ENCODE measurements at regions not wholly inside any gene's neighbourhood (a gene's known extent, or its start where the extent isn't known, plus 50 kb on each side); places are given as distances from the start of the nearest gene placed in this dataset.

DNA sequence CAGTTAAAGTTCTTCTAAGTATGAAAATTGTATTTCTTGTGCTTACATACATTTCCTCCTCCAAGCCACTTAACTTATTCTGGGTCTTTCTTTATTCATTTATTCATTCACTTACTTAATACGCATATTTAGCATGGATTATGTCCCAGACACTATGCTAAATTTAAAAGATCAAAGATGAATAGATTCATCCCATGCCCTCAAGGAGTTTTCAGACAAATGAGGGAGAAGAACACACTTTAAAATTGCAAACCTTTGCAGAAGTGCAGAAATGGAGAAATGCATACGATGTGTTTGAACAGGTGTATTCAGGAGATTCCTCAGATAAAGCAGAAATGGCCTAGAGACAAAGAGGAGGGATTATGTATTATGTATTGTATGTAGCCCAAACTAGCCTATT is 298.7 kb upstream of the SOX11 start:
- TF ChIP-seq, protein P1, sequence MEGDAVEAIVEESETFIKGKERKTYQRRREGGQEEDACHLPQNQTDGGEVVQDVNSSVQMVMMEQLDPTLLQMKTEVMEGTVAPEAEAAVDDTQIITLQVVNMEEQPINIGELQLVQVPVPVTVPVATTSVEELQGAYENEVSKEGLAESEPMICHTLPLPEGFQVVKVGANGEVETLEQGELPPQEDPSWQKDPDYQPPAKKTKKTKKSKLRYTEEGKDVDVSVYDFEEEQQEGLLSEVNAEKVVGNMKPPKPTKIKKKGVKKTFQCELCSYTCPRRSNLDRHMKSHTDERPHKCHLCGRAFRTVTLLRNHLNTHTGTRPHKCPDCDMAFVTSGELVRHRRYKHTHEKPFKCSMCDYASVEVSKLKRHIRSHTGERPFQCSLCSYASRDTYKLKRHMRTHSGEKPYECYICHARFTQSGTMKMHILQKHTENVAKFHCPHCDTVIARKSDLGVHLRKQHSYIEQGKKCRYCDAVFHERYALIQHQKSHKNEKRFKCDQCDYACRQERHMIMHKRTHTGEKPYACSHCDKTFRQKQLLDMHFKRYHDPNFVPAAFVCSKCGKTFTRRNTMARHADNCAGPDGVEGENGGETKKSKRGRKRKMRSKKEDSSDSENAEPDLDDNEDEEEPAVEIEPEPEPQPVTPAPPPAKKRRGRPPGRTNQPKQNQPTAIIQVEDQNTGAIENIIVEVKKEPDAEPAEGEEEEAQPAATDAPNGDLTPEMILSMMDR (IDR thresholded peaks at IDR 0.05) = no peak
- no peak for TF ChIP-seq ZFX (IDR thresholded peaks at IDR 0.05; ENCODE audit: borderline replicate concordance)
- H3K27ac ChIP-seq = no peak overlapping the region

DNA sequence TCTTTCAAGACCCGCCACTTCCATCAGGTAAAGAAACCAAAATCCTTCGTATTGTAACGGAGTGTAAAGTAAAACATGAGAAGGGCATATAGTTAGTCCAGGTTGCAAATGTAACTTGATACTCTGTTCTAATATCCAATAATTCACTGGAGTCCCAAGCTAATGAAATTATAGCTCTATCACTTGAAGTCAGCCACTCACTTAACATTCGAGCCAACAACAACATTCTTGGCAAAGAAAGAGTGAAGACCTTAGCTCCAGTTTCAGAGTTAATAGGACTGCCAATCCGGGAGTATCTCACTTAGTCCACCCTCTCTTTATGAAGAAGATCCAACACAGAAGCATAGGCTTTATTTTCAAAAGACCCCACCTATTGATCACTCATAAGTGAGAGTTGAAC is 298.0 kb upstream of the SOX11 start:
- no peak overlapping the region for H3K27ac ChIP-seq
- TF ChIP-seq ZFX (IDR thresholded peaks at IDR 0.05; ENCODE audit: borderline replicate concordance) = no peak
- TF ChIP-seq, protein P1 (IDR thresholded peaks at IDR 0.05) = no peak

DNA sequence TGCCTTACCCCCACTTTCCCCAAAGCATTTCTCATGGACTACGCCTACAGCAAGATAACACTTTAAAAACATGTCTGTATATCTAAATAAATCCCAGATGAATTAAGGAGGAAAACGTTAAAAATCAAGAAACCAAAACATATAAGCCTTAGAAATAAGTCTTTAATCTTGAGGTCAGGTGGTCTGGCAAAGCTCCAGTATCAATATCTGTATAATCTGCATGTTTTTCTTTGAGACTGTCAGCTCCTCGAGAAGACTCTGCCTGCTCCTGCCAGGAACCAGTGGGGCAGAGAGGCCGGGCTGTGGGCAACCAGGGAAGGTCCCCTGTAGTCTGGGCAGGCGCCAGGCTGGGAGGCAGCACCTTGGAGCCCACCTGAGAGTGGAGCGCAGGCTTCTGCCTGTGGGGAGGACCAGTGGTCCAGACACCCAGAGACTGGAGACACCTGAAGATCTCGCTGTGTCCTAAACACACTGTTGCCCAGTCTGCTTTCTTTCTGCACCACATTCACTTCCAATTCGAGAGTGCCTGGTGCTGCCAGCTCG is 291.0 kb upstream of the SOX11 start:
- TF ChIP-seq, protein P1 (IDR thresholded peaks at IDR 0.05) = no peak
- no peak for TF ChIP-seq ZFX (IDR thresholded peaks at IDR 0.05; ENCODE audit: borderline replicate concordance)
- no peak overlapping the region for H3K27ac ChIP-seq

DNA sequence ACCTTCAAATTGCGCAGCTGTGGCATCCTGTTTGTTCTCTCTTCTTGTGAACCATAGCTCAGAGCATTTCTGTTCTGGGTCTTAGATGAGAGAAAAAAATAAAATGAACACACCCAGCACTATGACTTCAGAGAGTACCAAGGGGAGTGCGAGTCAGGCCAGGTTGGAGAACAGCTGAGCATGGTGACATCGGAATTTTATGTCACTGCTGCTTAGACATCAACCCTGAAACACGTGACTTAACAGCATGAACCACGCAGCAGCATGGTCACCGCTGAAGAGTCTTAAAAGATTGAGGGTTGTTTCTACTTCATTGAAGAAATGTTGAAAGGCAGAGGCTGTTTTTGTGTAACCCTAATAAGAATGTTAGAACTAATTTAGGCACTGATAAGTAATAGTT is 288.8 kb upstream of the SOX11 start:
- TF ChIP-seq ZFX (IDR thresholded peaks at IDR 0.05; ENCODE audit: borderline replicate concordance) = no peak
- TF ChIP-seq, protein P1 (IDR thresholded peaks at IDR 0.05) = no peak
- H3K27ac ChIP-seq = no peak overlapping the region

DNA sequence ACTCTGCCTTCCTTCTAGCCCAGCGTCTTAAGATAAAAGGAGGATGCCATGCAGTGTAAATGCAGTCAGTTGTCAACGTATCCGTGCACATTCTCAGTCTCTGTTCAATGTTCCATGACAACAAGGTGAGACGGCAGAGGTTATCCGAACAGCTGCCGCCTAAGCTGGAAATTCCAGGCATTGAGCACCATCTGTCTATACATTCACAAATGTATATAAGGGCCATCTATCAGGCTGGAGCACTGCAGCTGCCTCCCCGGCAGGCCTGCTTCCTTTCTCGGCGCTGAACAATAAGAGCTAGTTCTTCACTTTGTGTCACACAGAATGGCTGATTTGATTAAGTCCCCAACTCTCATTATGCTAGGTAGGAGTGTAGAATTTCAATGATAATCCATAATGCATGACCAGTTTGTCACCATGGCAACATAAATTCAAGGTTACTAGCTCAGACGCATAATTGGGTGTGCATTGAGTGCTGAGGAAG is 282.2 kb upstream of the SOX11 start:
- no peak for TF ChIP-seq ZFX (IDR thresholded peaks at IDR 0.05; ENCODE audit: borderline replicate concordance)
- TF ChIP-seq, protein P1 (IDR thresholded peaks at IDR 0.05) = no peak
- no peak overlapping the region for H3K27ac ChIP-seq

DNA sequence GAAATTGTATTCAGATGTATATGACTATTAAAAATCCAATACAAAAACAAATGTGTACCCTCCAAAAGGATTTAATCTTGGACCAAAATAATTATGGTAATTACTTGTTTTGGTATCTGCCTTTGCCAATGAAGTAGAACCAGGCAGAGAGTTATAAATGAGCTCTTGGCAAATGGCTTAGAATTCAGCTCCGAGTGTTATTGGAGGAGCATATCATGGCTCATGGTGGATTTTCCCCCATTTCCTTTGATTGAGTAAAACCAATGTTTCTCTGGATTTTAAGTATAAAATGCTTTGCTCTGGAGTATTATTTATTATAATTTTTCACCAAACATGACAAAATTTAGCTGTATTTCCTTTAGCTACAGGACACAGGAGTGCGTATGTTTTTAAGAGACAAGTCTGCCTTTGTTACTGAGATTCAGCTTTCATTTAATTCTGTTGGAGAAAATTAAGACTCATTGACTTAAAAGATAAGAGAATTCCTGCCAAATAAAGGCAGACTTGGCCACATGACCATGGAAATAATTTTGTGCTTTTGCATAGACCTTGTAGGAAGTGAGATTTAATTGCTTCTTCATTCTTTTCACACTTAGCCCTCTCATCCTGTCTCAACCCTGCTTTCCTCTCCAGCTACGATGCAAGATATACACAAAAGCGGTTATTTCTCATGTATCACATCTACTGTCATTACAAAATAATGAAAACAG is 281.0 kb upstream of the SOX11 start:
- H3K27ac ChIP-seq = no peak overlapping the region
- TF ChIP-seq ZFX (IDR thresholded peaks at IDR 0.05; ENCODE audit: borderline replicate concordance) = no peak
- TF ChIP-seq, protein P1 (IDR thresholded peaks at IDR 0.05) = no peak

DNA sequence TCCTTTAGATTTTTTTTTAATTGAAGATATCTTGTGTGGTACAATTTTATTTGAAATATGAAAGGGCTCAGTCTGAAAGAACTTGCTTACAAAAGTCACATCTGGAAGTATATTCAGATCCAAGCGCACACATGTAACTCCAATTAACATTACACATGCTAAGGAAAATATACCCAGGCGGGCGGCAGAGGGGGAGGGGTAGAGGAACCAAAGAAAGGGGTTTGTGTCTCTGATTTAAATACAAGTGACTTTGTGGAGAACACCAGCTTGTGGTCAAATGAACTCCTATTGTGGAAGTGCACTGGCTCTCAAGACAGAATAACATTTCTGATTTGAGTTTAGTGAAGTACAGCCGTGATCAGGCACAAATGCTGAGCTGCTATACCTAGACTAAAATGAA is 280.2 kb upstream of the SOX11 start:
- TF ChIP-seq, protein P1 (IDR thresholded peaks at IDR 0.05) = no peak
- no peak overlapping the region for H3K27ac ChIP-seq
